ENCODE measurements at regions not wholly inside any gene's neighbourhood (a gene's known extent, or its start where the extent isn't known, plus 50 kb on each side); places are given as distances from the start of the nearest gene placed in this dataset.

DNA sequence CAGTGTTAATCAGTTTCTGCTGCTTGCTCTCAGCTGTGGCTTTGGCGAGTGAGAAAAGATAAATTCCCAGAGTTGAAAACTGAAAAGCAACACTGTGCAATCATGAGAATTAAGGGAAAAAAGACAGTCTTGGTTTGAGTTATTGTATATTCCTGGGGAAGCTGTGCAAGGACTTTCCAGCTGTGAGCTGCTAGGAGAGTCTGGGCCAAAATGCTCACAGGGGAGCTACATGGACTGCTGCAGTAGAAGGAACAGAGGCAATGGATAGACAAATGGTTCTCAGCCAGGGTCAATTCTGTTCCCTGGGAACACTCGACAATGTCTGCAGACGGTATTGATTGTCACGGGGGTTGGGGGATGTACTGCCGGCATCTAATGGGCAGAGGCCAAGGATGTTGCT is 102.0 kb upstream of the ADAMTS18 start:
- no peak overlapping the region for H3K4me3 ChIP-seq (ENCODE audit: control insufficient read depth, low read depth, low read length)
- TF ChIP-seq, protein P1, sequence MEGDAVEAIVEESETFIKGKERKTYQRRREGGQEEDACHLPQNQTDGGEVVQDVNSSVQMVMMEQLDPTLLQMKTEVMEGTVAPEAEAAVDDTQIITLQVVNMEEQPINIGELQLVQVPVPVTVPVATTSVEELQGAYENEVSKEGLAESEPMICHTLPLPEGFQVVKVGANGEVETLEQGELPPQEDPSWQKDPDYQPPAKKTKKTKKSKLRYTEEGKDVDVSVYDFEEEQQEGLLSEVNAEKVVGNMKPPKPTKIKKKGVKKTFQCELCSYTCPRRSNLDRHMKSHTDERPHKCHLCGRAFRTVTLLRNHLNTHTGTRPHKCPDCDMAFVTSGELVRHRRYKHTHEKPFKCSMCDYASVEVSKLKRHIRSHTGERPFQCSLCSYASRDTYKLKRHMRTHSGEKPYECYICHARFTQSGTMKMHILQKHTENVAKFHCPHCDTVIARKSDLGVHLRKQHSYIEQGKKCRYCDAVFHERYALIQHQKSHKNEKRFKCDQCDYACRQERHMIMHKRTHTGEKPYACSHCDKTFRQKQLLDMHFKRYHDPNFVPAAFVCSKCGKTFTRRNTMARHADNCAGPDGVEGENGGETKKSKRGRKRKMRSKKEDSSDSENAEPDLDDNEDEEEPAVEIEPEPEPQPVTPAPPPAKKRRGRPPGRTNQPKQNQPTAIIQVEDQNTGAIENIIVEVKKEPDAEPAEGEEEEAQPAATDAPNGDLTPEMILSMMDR (IDR thresholded peaks at IDR 0.05; ENCODE audit: control insufficient read depth, insufficient read depth, low read depth, low read length, missing control alignments): no peak
- no peak for DNase-seq (ENCODE audit: low read depth)

DNA sequence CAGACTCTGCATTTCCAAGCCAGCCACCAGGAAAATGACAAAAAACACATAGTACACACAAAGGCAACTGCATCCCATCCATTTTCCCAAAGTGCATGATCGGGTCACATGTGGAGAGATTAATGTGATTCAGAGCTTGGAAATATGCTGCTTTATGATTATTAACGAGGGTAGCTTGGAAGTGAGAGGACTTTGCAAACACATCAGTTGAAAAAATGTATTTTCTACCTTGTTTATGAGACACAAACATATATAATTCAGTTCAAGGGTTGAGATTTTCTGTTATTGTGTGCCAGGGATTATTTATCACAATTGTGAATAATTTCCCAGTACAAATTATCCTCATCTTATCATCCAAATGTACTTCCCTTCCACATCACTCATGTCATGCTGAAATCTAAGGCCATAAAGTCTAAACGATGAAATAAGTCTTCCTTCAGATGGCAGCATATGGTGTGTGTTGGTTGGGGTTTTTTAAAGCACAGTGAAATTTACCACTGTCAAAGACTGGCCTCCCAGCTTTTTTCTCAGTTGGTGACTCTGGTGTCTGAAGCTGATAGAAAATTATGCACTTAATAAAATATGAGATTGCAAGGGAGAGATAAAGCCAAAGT is 104.7 kb upstream of the ADAMTS18 start:
- TF ChIP-seq, protein P1 (IDR thresholded peaks at IDR 0.05; ENCODE audit: control insufficient read depth, insufficient read depth, low read depth, low read length, missing control alignments): no peak
- H3K4me3 ChIP-seq (ENCODE audit: control insufficient read depth, low read depth, low read length): no peak overlapping the region
- no peak for DNase-seq (ENCODE audit: low read depth)

DNA sequence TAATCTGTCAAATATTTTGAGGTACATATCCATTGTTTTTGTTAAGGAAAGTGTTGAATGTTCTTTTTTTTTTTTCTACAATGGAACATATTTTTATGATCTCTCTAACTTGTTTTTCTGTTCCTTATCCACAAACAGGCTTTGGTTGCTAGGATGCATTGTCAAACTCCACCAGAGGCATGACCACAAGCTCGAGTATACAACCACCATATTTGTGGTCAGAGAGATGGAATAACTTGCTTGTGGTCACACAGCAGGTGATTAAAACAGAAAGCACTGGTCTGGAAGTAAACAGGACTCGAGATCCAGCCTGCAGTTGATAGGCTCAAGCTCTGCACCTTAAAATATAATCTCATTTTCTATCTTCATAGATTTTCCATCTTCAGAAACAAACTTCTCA is 105.8 kb upstream of the ADAMTS18 start:
- no peak overlapping the region for H3K4me3 ChIP-seq (ENCODE audit: control insufficient read depth, low read depth, low read length)
- no peak for DNase-seq (ENCODE audit: low read depth)
- TF ChIP-seq, protein P1 (IDR thresholded peaks at IDR 0.05; ENCODE audit: control insufficient read depth, insufficient read depth, low read depth, low read length, missing control alignments): no peak

DNA sequence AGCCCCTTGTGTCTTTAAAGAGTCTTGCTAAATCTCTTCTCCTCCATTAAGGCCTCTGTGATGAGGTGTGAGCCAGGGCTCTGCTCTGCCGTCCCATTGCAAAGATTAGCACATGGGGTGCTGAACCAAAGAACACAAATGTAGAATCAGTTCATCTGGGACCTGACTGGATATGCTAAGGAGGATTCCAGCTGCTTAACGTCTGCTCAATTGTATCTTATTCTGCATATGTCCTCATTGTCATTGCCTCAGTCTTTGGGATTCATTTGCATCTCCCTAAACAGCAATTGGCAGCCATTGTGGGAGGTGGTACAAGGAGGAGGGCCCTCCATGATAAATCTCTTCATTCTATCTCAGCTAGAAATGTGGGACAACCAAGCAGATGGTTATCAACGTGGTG is 106.3 kb upstream of the ADAMTS18 start:
- DNase-seq (ENCODE audit: low read depth): no peak
- no peak overlapping the region for H3K4me3 ChIP-seq (ENCODE audit: control insufficient read depth, low read depth, low read length)
- TF ChIP-seq, protein P1 (IDR thresholded peaks at IDR 0.05; ENCODE audit: control insufficient read depth, insufficient read depth, low read depth, low read length, missing control alignments): no peak

DNA sequence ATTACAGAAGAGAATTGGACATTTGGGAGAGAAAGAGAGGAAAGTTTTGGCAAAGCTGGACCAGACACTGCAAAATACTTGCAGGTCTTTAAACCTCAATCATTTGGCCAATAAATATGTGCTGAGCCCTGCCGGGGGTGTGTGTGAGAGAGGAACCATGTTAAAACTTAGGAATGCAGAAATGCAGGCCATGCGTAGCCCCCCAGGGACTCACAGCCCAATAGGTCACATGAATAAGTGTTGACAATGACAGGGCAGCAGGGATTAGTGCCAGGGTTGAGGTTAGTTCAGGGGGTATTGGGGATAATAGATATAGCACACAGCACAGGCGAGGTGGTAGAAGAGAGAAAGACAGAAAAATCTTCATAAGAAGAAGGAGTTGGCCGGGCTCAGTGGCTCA is 113.3 kb upstream of the ADAMTS18 start:
- DNase-seq (ENCODE audit: low read depth): no peak
- TF ChIP-seq, protein P1 (IDR thresholded peaks at IDR 0.05; ENCODE audit: control insufficient read depth, insufficient read depth, low read depth, low read length, missing control alignments): no peak
- H3K4me3 ChIP-seq (ENCODE audit: control insufficient read depth, low read depth, low read length): no peak overlapping the region

DNA sequence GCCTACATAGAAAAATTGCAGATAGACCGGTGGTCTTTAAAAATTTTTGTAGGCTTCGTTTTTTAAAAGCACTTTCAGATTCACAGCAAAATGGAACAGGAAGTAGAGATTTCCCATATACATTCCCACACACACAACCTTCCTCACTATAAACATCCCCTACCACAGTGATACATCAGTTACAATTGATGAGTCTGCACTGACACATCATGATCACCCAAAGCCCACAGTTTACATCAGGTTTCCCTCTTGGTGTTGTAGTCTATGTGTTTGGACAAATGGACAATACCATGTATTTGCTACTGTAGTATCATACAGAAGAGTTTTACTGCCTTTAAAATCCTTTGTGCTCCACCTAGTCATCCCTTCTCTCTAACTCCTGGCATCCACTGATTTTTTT is 113.9 kb upstream of the ADAMTS18 start:
- DNase-seq (ENCODE audit: low read depth): no peak

More for the DNA sequence above, 113.9 kb upstream of the ADAMTS18 start:
- H3K4me3 ChIP-seq (ENCODE audit: control insufficient read depth, low read depth, low read length): no peak overlapping the region
- TF ChIP-seq, protein P1 (IDR thresholded peaks at IDR 0.05; ENCODE audit: control insufficient read depth, insufficient read depth, low read depth, low read length, missing control alignments): no peak

All from AG09309 (cell line).